Suprapubic skin (tissue), 4 donors: ENCODE measurements at regions not wholly inside any gene's neighbourhood (a gene's known extent, or its start where the extent isn't known, plus 50 kb on each side); places are given as distances from the start of the nearest gene placed in this dataset.

Experiments used
- DNase-seq, 2 donors: peaks; one replicate each; pipeline ENCODE4 v3.0.0-alpha.2; 2019; ENCODE audit warnings: low spot score in 2 of 2
- H3K27ac ChIP-seq: fragments of 200-600 bp; sonication (generic); one replicate; pipeline ENCODE4 v1.5.1; 2019
- H3K27me3 ChIP-seq: fragments of 200-600 bp; sonication (generic); one replicate; pipeline ENCODE4 v1.5.1; 2019
- H3K36me3 ChIP-seq: fragments of 200-600 bp; sonication (generic); one replicate; pipeline ENCODE4 v1.5.1; 2019
- H3K4me1 ChIP-seq: fragments of 200-600 bp; sonication (generic); one replicate; pipeline ENCODE4 v1.5.1; 2019
- H3K4me3 ChIP-seq: fragments of 200-600 bp; sonication (generic); one replicate; pipeline ENCODE4 v1.5.1; 2019; ENCODE audit warnings: mild to moderate bottlenecking
- H3K9me3 ChIP-seq: fragments of 200-600 bp; sonication (generic); one replicate; pipeline ENCODE4 v1.5.1; 2019
- EP300 ChIP-seq: sonication (generic); formaldehyde crosslinking; IDR thresholded peaks from one replicate; pipeline ENCODE4 v1.6.1; 2017; ENCODE audit warnings: antibody characterized with exemption
- POLR2A ChIP-seq, 2 donors: fragments of 450-650 bp; IDR thresholded peaks; one replicate each; pipeline ENCODE4 v1.6.1; 2017; ENCODE audit warnings: antibody characterized with exemption in 2 of 2, mild to moderate bottlenecking in 2 of 2, moderate library complexity in 2 of 2
- POLR2AphosphoS5 ChIP-seq, 3 donors: sonication (generic); formaldehyde crosslinking; IDR thresholded peaks; one replicate each; pipeline ENCODE4 v1.6.1; 2017; ENCODE audit warnings: antibody characterized with exemption in 3 of 3
- WGBS: methylation state at CpG from one replicate; pipeline ENCODE4 v1.1.5; 2018; 5-methylcytosine and 5-hydroxymethylcytosine counted together
- TF ChIP-seq, protein P1 (sequence below), 2 donors: fragments of 200-600 bp in 1 of 2; fragments of 450-650 bp in 1 of 2; sonication (generic) in 1 of 2; IDR thresholded peaks; one replicate each; pipeline ENCODE4 v1.5.1; 2016 to 2019; ENCODE audit warnings: antibody characterized with exemption in 2 of 2, mild to moderate bottlenecking in 1 of 2, moderate library complexity in 1 of 2

- no peaks in the 10 kb centered on the region for H3K36me3 ChIP-seq
- H3K27me3 ChIP-seq: no peaks in the 10 kb centered on the region
- TF ChIP-seq POLR2A (IDR thresholded peaks at IDR 0.05): no peak
- TF ChIP-seq POLR2AphosphoS5 (IDR thresholded peaks at IDR 0.05): no peak
- TF ChIP-seq, protein P1, sequence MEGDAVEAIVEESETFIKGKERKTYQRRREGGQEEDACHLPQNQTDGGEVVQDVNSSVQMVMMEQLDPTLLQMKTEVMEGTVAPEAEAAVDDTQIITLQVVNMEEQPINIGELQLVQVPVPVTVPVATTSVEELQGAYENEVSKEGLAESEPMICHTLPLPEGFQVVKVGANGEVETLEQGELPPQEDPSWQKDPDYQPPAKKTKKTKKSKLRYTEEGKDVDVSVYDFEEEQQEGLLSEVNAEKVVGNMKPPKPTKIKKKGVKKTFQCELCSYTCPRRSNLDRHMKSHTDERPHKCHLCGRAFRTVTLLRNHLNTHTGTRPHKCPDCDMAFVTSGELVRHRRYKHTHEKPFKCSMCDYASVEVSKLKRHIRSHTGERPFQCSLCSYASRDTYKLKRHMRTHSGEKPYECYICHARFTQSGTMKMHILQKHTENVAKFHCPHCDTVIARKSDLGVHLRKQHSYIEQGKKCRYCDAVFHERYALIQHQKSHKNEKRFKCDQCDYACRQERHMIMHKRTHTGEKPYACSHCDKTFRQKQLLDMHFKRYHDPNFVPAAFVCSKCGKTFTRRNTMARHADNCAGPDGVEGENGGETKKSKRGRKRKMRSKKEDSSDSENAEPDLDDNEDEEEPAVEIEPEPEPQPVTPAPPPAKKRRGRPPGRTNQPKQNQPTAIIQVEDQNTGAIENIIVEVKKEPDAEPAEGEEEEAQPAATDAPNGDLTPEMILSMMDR (IDR thresholded peaks at IDR 0.05): no peak
- TF ChIP-seq EP300: no peak
- no peak overlapping the region for H3K27ac ChIP-seq
- no peak for DNase-seq
- H3K4me1 ChIP-seq: no peaks in the 10 kb centered on the region
- no peak overlapping the region for H3K4me3 ChIP-seq
- 89% methylated on average over 12 of the region's 12 CpGs for WGBS
- peaks cover 5% of the 10 kb centered on the region for H3K9me3 ChIP-seq
Observed at GRCh38 chr3:81985996-81986723, 224.7 kb upstream of the GBE1 start.

GRCh38 chr3:81983382-81983781 lies 221.9 kb upstream of the GBE1 start:
- Histone ChIP-seq H3K4me3 (no peak overlapping the region), H3K27ac (no peak overlapping the region), H3K4me1 (no peaks in the 10 kb centered on the region), H3K27me3 (no peaks in the 10 kb centered on the region), H3K36me3 (no peaks in the 10 kb centered on the region), H3K9me3 (peaks cover 5% of the 10 kb centered on the region)
- DNase-seq: no peak
- whole genome bisulfite sequencing: 90% methylated on average over 1 of the region's 1 CpG
- TF ChIP-seq POLR2AphosphoS5 (IDR thresholded peaks at IDR 0.05) (no peak), POLR2A (IDR thresholded peaks at IDR 0.05) (no peak), EP300 (no peak)
- TF ChIP-seq, protein P1 (IDR thresholded peaks at IDR 0.05): no peak

DNA sequence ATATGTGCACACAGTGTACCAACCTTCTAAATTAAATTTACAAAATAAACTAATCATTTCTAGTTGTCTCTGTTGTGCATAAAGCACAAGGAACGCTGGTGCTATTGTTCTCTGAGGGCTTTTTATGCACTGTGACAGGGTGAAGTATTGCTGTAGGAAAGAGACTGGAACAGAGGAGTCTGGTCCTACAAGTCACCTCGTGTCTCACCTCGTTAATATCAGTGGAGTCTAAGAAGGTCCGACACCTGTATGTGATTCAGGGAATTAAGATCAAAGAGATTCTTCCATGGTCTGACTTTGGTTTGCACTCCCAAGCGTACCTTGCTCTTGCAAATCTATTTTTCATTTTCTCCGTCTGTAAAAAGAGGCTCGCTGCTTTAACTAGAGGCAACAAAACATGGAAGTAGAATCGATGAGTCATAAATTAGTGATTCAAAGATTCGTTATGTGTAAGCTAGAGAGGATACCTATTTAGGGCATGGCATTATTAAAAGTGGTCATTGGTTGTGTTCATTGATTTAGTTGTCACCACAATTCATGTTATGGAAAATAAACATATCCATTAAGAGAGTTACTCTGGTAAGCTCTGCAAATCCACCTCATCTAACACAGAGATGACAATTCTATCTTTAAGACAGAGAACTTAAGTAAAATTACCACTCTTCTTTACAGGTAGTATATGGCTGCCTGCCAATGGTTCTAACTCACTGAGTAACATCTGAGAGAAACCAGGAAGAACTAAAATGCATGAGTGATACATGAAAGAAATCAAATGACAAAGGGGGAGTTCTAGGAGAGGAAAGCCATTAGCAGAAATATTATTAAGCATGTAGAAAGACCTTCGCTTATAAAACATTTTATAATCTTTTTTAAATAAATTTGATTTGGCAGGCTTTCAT lies 219.4 kb upstream of the GBE1 start:
- Histone ChIP-seq H3K4me3 (no peak overlapping the region), H3K27ac (no peak overlapping the region), H3K9me3 (peaks cover 1% of the 10 kb centered on the region), H3K36me3 (no peaks in the 10 kb centered on the region), H3K4me1 (no peaks in the 10 kb centered on the region), H3K27me3 (no peaks in the 10 kb centered on the region)
- TF ChIP-seq POLR2AphosphoS5 (IDR thresholded peaks at IDR 0.05) (no peak), EP300 (no peak), POLR2A (IDR thresholded peaks at IDR 0.05) (no peak)
- TF ChIP-seq, protein P1 (IDR thresholded peaks at IDR 0.05): no peak
- DNase-seq: no peak
- 53% methylated on average over 10 of the region's 10 CpGs for WGBS

DNA sequence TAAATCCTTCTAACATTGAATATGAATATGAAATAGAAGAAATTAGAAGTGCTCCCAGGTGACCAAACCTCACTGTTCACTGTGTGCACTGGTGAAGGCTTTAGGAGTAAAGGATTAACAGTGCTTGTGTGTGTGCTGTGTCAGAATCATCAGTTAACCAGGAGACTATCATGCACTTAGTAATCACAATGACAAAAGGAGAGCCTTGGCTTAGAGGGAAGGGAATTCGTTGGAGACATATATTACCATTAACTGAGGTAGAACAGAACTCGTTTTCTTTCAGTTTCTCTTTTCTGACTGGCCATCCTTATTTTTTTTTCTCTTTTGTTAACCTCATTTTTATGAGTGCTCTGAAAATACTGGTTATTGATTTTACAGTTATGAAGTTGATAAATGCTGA lies 213.3 kb upstream of the GBE1 start:
- H3K4me1 ChIP-seq: no peaks in the 10 kb centered on the region
- TF ChIP-seq POLR2AphosphoS5 (IDR thresholded peaks at IDR 0.05) (no peak), EP300 (no peak), POLR2A (IDR thresholded peaks at IDR 0.05) (no peak)
- TF ChIP-seq, protein P1 (IDR thresholded peaks at IDR 0.05): no peak
- no peak overlapping the region for H3K27ac ChIP-seq
- H3K36me3 ChIP-seq: no peaks in the 10 kb centered on the region
- no peak for DNase-seq
- no peak overlapping the region for H3K4me3 ChIP-seq
- no peaks in the 10 kb centered on the region for H3K9me3 ChIP-seq
- H3K27me3 ChIP-seq: no peaks in the 10 kb centered on the region
- 62% methylated on average over 2 of the region's 2 CpGs for WGBS

GRCh38 chr3:81968658-81969057 lies 207.2 kb upstream of the GBE1 start:
- Histone ChIP-seq H3K36me3 (no peaks in the 10 kb centered on the region), H3K9me3 (no peaks in the 10 kb centered on the region), H3K27me3 (no peaks in the 10 kb centered on the region), H3K4me1 (no peaks in the 10 kb centered on the region), H3K4me3 (no peak overlapping the region), H3K27ac (no peak overlapping the region)
- no peak for TF ChIP-seq POLR2A (IDR thresholded peaks at IDR 0.05)
- TF ChIP-seq EP300: no peak
- TF ChIP-seq, protein P1 (IDR thresholded peaks at IDR 0.05): no peak
- TF ChIP-seq POLR2AphosphoS5 (IDR thresholded peaks at IDR 0.05): no peak
- no peak for DNase-seq
- WGBS: 56% methylated on average over 4 of the region's 4 CpGs
